HCT116 (cell line): ENCODE measurements at regions not wholly inside any gene's neighbourhood (a gene's known extent, or its start where the extent isn't known, plus 50 kb on each side); places are given as distances from the start of the nearest gene placed in this dataset.

Experiments used
- ATAC-seq: fragments of 200-7000 bp; cut with Tn5 transposase; 2 replicates; pipeline ENCODE4 v1.9.1; 2020; ENCODE audit warnings: mild to moderate bottlenecking, moderate library complexity
- BruUV-seq: library from RNA; stranded (reverse); fragments of 400-500 nt; replicated peaks from 2 replicates; lab custom pipeline; 2021; lab: Mats Ljungman, UMichigan
- CTCF ChIA-PET: fragments of 300-600 bp; sonication (Branson Sonifier 250); formaldehyde crosslinking; loops from one replicate; lab custom pipeline; 2021; ENCODE audit warnings: antibody characterized with exemption; lab: Charles Lee
- POLR2A ChIA-PET: fragments of 300-600, 350-600 bp; sonication (Branson Sonifier 250); formaldehyde crosslinking; loops from one replicate; lab custom pipeline; 2021; ENCODE audit warnings: antibody characterized with exemption; lab: Charles Lee
- RAD21 ChIA-PET, 2 experiments: fragments of 300-600 bp; sonication (Branson Sonifier 250); formaldehyde crosslinking; loops; one replicate each; lab custom pipeline; 2023; ENCODE audit warnings: low total read pairs in 2 of 2; ENCODE audit not compliant: uncharacterized antibody in 2 of 2, unreplicated experiment in 2 of 2, low non-redundant PET in 1 of 2; lab: Charles Lee
- DNase-seq: peaks from one replicate; pipeline ENCODE4 v3.0.0-alpha.2; 2010; ENCODE audit warnings: low read depth, low spot score
- H2AFZ ChIP-seq: fragments of 200-600 bp; shearing (Covaris generic), sonication (generic); 2 replicates; pipeline ENCODE4 v1.6.1; 2017; ENCODE audit warnings: low read depth, mixed run types, mixed read lengths, antibody characterized with exemption, low read length; ENCODE audit not compliant: poor library complexity, severe bottlenecking
- H3K27ac ChIP-seq: 2 replicates; pipeline ENCODE4 v1.5.1; 2012; ENCODE audit warnings: low read depth, low read length
- H3K27me3 ChIP-seq: fragments of 200-600 bp; sonication (generic); 2 replicates; pipeline ENCODE4 v1.6.1; 2016; ENCODE audit warnings: mixed run types, low read length, mixed read lengths; ENCODE audit not compliant: insufficient read depth
- H3K36me3 ChIP-seq, 2 experiments: fragments of 200-500 bp in 1 of 2; fragments of 200-600 bp in 1 of 2; sonication (Bioruptor generic) in 1 of 2; sonication (generic) in 1 of 2; 2 replicates each; pipeline versions ENCODE4 v1.5.1 to v1.6.1; 2014 to 2016; ENCODE audit warnings: low read length in 2 of 2, inconsistent platforms in 1 of 2, mixed read lengths in 1 of 2, mixed run types in 1 of 2; ENCODE audit not compliant: insufficient read depth in 2 of 2, control insufficient read depth in 1 of 2
- H3K4me1 ChIP-seq, 2 experiments: fragments of 200-600 bp in 1 of 2; sonication (generic) in 1 of 2; 2 replicates each; pipeline versions ENCODE4 v1.5.1 to v1.6.1; 2012 to 2017; ENCODE audit warnings: low read length in 2 of 2, inconsistent platforms in 1 of 2, mild to moderate bottlenecking in 1 of 2, mixed read lengths in 1 of 2, mixed run types in 1 of 2, moderate library complexity in 1 of 2; ENCODE audit not compliant: insufficient read depth in 2 of 2, control insufficient read depth in 1 of 2
- H3K4me2 ChIP-seq: fragments of 200-600 bp; sonication (generic); 2 replicates; pipeline ENCODE4 v1.6.1; 2017; ENCODE audit warnings: mixed run types, low read length, mixed read lengths
- H3K4me3 ChIP-seq, 2 experiments: fragments of 200-600 bp in 1 of 2; sonication (generic) in 1 of 2; replicated peaks in 1 of 2; 2 replicates each; pipeline ENCODE4 v1.5.1; 2011 to 2016; ENCODE audit warnings: low read length in 2 of 2, control low read depth in 1 of 2, low read depth in 1 of 2, mild to moderate bottlenecking in 1 of 2, mixed read lengths in 1 of 2, mixed run types in 1 of 2
- H3K79me2 ChIP-seq: fragments of 200-600 bp; sonication (generic); 2 replicates; pipeline ENCODE4 v1.6.1; 2017; ENCODE audit warnings: mild to moderate bottlenecking, mixed run types, low read length, moderate library complexity, mixed read lengths; ENCODE audit not compliant: insufficient read depth
- H3K9ac ChIP-seq: fragments of 200-600 bp; sonication (generic); 2 replicates; pipeline ENCODE4 v1.6.1; 2016; ENCODE audit warnings: low read length, mixed read lengths
- H3K9me2 ChIP-seq: fragments of 200-600 bp; sonication (generic), shearing (Covaris generic); 2 replicates; pipeline ENCODE4 v1.6.1; 2017; ENCODE audit warnings: mixed run types, mild to moderate bottlenecking, moderate library complexity; ENCODE audit not compliant: insufficient read depth
- H3K9me3 ChIP-seq, 2 experiments: fragments of 200-500 bp in 1 of 2; fragments of 200-600 bp in 1 of 2; sonication (Bioruptor generic) in 1 of 2; sonication (generic) in 1 of 2; 2 replicates each; pipeline ENCODE4 v1.6.1; 2014 to 2017; ENCODE audit warnings: low read length in 2 of 2, mixed read lengths in 2 of 2, inconsistent platforms in 1 of 2, low read depth in 1 of 2, mild to moderate bottlenecking in 1 of 2, mixed run types in 1 of 2, moderate library complexity in 1 of 2; ENCODE audit not compliant: control insufficient read depth in 1 of 2, insufficient read depth in 1 of 2
- H4K20me1 ChIP-seq: fragments of 200-600 bp; sonication (generic), shearing (Covaris generic); 2 replicates; pipeline ENCODE4 v1.6.1; 2017; ENCODE audit warnings: mixed run types, mild to moderate bottlenecking, moderate library complexity; ENCODE audit not compliant: insufficient read depth
- ATF3 ChIP-seq: IDR thresholded peaks from 2 replicates; pipeline ENCODE4 v1.6.1; 2012
- CBX3 ChIP-seq: IDR thresholded peaks from 2 replicates; pipeline ENCODE4 v1.6.1; 2012; ENCODE audit warnings: low read depth
- CEBPB ChIP-seq: IDR thresholded peaks from 2 replicates; pipeline ENCODE4 v1.6.1; 2012; ENCODE audit warnings: low read depth
- EGR1 ChIP-seq: IDR thresholded peaks from 2 replicates; pipeline ENCODE4 v1.6.1; 2012; ENCODE audit warnings: low read depth
- ELF1 ChIP-seq: IDR thresholded peaks from 2 replicates; pipeline ENCODE4 v1.6.1; 2012; ENCODE audit warnings: low read depth, borderline replicate concordance
- EZH2phosphoT487 ChIP-seq: fragments of 200-600 bp; IDR thresholded peaks from 2 replicates; pipeline ENCODE4 v1.6.1; 2018; ENCODE audit warnings: antibody characterized with exemption, borderline replicate concordance
- JUND ChIP-seq: IDR thresholded peaks from 2 replicates; pipeline ENCODE4 v1.6.1; 2012
- POLR2A ChIP-seq: IDR thresholded peaks from 2 replicates; pipeline ENCODE4 v1.7.0; 2011; ENCODE audit warnings: borderline replicate concordance; ENCODE audit not compliant: insufficient read depth, insufficient read length; ENCODE audit errors: extremely low read depth
- REST ChIP-seq: IDR thresholded peaks from 2 replicates; pipeline ENCODE4 v1.6.1; 2012; ENCODE audit warnings: low read depth
- SP1 ChIP-seq: IDR thresholded peaks from 2 replicates; pipeline ENCODE4 v1.6.1; 2012; ENCODE audit warnings: low read depth
- TCF7L2 ChIP-seq: IDR thresholded peaks from 2 replicates; pipeline ENCODE4 v1.7.0; 2011; ENCODE audit warnings: borderline replicate concordance, inconsistent platforms; ENCODE audit not compliant: insufficient read depth, insufficient read length; ENCODE audit errors: extremely low read depth
- YY1 ChIP-seq: IDR thresholded peaks from 2 replicates; pipeline ENCODE4 v1.6.1; 2011; ENCODE audit warnings: low read length, low read depth, moderate library complexity, mild to moderate bottlenecking; ENCODE audit not compliant: insufficient replicate concordance; ENCODE audit errors: extremely low read depth
- ZNF274 ChIP-seq: fragments of 200-500 bp; sonication (Bioruptor generic); IDR thresholded peaks from 2 replicates; pipeline ENCODE4 v1.6.1; 2014; ENCODE audit warnings: mild to moderate bottlenecking, low read depth, low read length, inconsistent platforms
- intact Hi-C: fragments of 100-400 bp; cut with micrococcal nuclease; formaldehyde crosslinking; loops from 2 replicates; pipeline ENCODE4 v1.10.0; 2022
- TF ChIP-seq, protein P1 (sequence below): IDR thresholded peaks from 2 replicates; pipeline ENCODE4 v1.6.1; 2012

DNA sequence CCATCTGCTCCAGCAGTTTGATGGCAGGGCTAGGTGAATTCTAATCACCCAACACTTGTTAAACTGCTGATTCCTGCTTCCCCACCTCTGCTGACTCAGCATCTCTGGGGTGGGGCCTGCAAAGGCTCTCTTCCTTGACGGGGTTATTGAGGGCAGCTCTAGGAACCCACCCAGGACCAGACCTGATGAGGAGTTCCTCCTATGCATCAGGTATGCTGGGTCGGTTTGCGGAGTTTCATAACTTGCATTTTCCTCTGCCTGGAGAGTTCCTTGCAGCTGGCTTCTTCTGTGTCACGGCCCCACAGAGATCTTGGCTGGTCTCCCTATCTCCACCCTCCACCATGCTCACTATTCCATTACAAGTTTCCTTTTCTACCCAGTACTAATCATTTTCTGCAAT, 93.4 kb upstream of the CCL2 start (continued):
- no peak for TF ChIP-seq REST
- TF ChIP-seq ATF3: no peak
- no peak for TF ChIP-seq SP1
- TF ChIP-seq CBX3: no peak
- no peak for TF ChIP-seq ELF1
- TF ChIP-seq CEBPB: no peak
- TF ChIP-seq ZNF274: no peak
- TF ChIP-seq, protein P1, sequence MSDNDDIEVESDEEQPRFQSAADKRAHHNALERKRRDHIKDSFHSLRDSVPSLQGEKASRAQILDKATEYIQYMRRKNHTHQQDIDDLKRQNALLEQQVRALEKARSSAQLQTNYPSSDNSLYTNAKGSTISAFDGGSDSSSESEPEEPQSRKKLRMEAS: no peak

- CTCF ChIA-PET: no interaction called here
- ATAC-seq (no peak), DNase-seq (no peak)
- POLR2A ChIA-PET: no interaction called here
- H3K36me3 ChIP-seq: no peaks in the 10 kb centered on the region
- no peak overlapping the region for H3K4me2 ChIP-seq
- H3K27ac ChIP-seq: no peak overlapping the region
- H3K4me1 ChIP-seq: no peaks in the 10 kb centered on the region
- H3K9me3 ChIP-seq: no peaks in the 10 kb centered on the region
- H3K9ac ChIP-seq: no peak overlapping the region
- no TSS peak for BruUV-seq
- H2AFZ ChIP-seq: no peak overlapping the region
- no peaks in the 10 kb centered on the region for H4K20me1 ChIP-seq
- no peaks in the 10 kb centered on the region for H3K9me2 ChIP-seq
- no peak for TF ChIP-seq ZNF274
- no peak for TF ChIP-seq EGR1
- no peak for TF ChIP-seq JUND
- no peak for TF ChIP-seq REST
- no peak for TF ChIP-seq TCF7L2
- no peak for TF ChIP-seq YY1
- TF ChIP-seq POLR2A: no peak
- TF ChIP-seq EZH2phosphoT487: no peak
- no peak for TF ChIP-seq CEBPB
- no peak for TF ChIP-seq ELF1
- TF ChIP-seq, protein P1: no peak
- no peak for TF ChIP-seq SP1
- H3K79me2 ChIP-seq: no peaks in the 10 kb centered on the region
- intact Hi-C loops: no loop called here
- no peak overlapping the region for H3K4me3 ChIP-seq
- RAD21 ChIA-PET: no interaction called here
- no peaks in the 10 kb centered on the region for H3K27me3 ChIP-seq
Observed at GRCh38 chr17:34163123-34163522, 92.0 kb upstream of the CCL2 start.
